GM19240 (cell line): ENCODE measurements at regions not wholly inside any gene's neighbourhood (a gene's known extent, or its start where the extent isn't known, plus 50 kb on each side); places are given as distances from the start of the nearest gene placed in this dataset.
"Not testable (repeated sequence)": the region's sequence is repeated elsewhere in the genome, so short reads cannot be mapped to it uniquely, and the experiment has no call there.

ENCODE experiments used
- DNase-seq: peaks from one replicate; pipeline ENCODE4 v3.0.0; 2011; ENCODE audit warnings: low spot score; ENCODE audit not compliant: insufficient read length

DNA sequence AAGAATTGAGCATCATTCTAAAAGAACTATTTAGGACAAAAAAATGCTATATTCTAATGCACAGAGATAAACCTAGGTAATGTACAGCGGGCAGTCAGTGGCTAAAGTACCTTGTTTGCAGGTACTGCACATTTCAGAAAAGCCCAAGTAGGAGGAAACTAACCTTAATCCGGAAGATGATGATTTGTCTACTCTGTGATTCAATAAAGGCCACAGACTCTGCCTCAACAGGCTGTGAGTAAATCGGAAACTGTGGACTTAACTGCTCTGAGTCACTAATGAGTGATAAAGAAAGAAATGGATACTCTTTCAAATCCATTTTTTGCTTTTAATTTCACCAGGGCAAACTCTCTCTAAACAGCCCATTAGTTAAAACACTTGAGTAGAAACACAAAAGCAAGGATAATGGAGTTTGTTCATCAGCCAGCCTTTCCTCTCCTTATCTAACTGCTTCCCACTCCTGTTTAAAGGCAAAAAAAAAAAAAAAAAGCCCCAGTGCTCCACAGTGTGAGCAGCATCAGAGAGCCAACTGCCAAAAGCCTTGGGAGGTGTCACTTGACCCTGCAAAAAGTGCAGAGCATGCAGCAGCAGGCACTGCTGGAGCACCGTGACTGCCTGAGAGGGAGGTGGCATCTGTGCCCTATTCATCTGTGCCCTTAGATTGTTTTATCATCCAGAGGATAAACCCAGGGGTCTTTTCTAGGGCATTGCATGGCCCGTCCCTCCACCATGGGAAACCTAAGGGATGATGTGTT lies 187.7 kb downstream of the SATB1 start:
- no peak for DNase-seq

DNA sequence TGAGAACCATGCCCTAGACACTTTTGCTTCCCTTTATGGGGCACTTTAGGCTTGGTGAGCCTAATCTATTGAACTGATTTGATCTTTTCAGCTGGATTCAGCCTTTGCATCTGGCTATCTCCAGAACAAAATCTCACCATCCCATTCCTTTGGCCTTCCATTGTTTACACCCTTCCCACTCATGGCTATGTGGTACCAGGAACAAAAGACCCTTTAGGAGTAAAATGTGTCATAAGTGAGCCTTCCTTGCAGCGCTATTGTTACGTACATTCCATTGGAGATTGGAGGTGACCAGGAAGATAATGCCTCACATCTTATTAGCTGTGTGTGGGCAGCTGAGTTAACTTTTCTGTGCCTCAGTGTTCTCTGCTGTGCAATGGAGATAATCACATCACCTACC lies 188.4 kb downstream of the SATB1 start:
- no peak for DNase-seq

DNA sequence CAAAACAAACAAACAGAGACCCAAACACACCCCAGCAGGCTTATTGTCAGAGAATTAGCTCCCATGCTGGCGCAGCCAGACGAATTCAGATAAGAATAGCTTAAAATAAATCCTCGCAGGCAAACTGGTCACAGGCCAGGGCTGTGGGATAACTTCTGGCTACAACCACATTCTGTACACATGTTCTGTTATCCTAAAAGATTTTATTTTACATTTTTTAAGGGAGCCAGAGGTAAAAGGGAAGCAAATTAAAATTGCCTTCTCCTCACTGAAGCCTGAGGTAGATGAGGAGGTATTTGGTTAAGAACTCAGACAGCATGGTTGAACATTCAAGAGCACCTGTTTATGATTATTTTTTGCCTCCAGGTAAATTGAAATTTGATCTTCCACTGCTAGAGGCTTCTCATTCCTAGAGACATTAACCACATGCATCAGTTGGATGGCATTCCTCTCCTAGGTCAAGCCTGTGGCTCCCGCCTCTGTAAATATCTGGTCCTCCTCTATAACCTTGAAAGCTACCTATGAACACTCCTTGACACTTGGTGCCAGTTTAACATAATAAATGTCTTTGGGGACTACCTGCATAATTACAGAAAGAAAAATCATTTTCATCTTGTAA lies 190.3 kb downstream of the SATB1 start:
- DNase-seq: no peak

DNA sequence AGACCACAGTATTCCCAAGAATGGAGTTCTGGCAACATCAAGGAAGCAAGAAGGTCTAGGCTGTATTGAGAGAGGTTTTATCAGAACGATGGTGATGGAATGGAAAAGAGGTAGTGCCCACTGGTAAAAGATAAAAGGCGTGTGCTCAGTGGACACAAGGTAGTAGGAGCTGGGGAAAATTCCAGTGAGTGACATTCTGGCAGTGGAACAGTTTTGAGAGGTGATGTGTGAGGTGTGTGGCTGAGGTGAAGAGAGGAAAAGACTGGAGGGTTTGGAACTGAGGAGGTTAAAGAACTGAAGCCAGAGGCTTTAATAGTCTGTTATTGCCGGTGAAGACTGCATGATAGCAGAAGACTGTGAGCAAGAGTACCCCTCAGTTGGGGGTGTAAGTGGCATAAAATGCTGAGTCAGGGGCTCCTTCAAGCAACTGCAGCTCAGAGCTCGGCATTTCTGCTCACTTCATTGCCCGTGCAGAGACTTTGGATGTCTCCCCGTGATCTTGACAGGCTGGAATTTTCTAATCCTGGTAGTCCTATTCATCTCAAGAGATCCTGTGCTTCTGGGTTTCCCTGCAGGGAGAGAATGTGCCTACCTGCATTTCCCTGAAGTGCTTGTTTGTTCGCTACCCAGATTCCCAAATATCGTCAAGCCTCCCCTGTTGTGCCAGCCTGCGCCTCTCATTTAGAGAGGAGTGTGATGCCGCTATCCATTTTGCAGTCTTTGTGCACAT lies 191.0 kb downstream of the SATB1 start:
- no peak for DNase-seq

DNA sequence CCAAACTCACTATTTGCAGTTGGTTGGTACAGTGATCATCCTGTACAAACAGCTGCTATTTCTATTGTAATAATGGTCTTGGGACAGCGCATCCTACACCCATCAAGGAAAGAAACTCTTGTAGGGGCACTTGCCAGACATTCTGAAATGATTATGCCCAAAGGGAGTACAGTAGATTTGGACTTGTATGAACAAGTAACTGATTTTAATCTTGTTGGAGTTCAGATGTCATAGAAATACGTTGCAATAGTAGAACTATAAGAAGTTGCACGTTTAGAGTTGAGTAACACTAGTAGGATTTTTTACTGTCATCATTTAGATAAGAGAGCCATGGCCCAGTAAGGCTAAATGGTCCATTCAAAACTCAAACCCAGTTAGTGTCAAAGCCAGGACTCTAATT lies 192.8 kb downstream of the SATB1 start:
- no peak for DNase-seq

DNA sequence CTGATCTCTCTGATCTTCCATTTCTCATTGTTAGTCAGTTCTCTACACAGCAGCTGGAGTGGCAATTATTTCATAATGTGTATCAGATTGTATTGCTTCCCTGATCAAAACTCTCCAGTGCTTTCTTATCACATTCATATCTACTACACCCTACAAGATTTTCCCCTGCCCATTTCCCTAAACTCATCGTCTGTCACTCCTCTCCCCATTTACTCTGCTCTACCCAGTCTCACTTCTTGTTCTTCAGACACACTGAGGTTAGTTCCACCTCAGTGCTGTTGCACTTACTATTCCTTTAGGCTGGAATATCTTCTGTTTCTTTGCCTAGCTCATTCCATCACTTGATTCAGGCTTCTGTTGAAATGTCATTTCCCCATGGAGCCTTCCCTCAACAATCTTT lies 197.1 kb downstream of the SATB1 start:
- no peak for DNase-seq

DNA sequence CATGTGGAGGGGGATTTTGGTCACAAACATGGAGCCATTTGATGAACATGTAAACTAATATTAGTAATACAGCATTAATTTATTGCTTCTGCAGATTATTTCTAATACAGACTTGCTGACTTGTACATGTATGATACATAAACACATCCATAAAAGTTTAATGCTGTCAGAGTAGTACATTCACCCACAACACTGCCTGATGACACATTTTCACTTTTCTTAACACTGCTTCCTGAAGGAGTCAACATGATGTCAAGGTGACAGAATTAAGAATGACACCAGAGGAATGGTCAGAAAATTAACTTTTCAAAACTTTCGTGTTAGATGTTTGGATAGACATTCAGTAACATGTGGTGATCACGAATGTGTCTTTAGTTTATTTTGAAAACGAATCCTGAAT lies 199.4 kb downstream of the SATB1 start:
- DNase-seq: no peak

DNA sequence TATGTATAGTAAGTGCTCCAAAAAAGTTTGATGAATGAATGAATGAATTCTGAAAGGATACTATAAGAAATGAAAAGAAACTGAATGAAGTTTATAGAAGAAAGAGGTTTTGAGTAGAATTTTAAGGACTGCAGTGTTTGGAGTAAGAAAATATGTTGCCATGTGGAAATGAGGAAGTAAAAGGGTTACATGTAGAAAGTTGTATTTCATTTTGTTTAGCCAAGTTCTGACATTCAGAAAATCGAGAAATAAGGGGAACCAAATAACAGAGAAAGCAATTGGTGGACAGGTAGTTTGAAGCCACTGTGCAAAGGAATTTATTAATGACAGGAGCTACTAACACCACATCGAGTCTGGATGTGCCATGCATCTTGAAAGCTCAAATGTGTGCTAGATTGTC lies 200.7 kb downstream of the SATB1 start:
- DNase-seq: no peak

DNA sequence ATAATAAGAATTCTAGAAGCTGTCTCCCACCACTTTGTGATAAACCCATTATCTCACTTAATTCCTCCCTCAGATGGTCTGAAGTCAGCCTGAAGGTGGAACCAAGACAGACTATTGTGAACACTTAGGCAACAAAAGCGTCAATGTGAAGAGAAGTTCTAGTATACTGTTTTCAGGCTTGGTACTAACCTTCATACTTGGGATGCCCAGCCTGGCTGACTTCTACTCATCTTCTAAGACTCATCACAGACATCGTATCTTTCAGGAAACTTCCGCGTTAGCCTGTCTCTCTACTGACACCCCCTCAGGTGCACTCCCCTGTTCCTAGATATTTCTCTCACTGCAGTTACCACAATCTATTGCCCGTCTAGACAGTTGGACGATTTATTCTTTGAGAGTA lies 201.2 kb downstream of the SATB1 start:
- DNase-seq: no peak

DNA sequence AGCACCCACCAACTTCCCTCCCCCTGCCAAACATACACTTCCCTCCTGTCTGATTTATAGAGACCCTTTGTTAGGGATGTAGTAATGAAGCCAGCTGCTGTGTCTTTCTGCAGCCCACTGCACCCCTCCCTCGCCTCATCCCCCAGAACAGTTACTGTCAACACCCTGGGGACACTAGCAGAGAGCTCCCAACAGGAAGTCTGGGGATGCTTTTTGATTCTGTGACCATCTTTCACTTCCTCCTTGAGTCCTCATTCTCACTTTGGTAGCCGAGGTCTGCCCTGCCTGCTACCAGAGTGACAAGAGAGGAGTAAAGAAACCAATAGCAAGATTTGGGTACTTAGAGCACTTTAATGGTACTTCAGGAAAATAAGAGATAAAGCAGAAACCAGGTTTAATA lies 201.6 kb downstream of the SATB1 start:
- peak; percentile 7 for DNase-seq

DNA sequence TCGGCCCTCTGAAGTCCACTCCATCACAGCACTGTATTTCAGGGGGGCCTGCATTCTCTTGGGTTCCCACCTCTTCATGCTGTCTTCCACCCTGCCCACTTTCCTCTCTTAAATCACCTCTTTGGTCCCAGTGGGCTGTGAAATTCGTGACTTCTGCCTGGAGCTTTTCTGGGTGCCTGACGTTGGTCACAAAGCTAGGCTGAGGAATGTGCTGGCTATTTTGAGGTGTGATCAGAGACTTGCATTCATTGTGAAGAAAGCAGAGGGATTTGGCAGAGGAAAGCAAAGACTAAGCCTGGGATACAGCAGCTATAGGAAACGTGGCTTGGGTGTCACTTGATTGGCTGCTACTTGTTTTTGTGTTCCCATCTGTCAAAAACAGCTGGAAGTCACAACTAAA lies 202.5 kb downstream of the SATB1 start:
- no peak for DNase-seq

DNA sequence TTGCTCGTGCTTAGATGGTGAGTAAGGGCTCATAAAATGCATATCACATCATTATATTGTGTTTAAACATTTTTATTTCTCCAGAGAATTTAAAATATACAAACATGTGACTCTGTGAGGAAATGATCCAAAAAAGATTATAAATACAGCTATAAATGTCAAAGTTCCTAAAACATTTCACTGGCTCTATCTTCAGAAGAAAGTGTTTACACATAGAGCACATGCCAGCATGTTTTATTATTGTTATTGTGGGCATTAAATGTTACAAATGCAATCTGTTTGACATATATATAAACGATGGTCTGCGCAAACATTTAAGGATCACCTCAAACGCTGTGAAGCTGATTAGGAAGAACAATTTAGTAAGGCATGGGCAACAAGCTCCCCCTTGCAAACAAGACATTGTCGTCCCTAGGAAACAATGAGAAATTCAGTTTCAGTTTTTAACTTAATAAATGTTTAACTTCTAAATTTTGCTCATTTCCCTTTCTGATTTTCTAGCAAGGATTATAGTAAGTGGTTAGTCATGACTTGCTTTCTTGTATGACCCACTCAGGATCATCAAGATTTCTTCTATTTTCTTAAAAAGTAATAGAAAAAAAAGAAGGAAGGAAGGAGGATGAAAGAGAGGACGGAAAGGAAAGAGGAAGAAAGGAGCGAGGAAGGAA lies 207.5 kb downstream of the SATB1 start:
- DNase-seq: no peak

DNA sequence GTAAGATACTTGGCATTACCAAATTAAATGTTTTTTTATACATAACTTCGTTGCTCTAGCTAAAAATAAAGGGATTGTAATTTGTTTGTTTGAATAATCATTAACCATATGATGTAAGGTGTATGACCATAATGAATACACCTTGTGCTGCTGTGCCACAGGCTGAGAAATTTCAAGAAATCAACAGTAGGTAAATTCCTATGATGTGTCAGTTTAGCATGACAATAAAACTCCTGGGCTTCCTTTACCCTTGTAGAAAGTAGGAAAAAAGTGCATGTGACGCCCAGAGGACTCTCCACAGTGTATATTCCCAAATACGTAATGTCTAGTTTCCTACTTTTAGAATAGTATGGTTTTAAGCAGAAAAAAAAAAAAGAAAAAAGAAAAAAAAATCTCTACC lies 208.1 kb downstream of the SATB1 start:
- DNase-seq: no peak

DNA sequence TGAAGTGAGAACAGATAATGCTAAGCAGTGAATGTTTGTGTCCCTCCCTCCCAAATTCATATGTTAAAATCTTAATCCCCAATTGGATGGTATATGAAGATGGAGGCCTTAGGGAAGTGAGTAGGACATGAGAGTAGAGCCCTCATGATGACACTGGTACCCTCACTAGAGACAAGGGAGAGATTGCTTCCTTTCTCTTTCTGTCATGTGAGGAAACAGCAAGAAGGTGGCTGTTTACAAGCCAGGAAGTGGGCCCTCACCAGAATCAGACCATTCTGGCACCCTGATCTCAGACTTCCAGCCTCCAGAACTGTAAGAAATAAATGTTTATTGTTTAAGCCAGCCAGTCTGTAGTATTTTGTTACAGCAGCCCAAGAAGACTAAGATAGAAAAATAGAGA lies 209.5 kb downstream of the SATB1 start:
- no peak for DNase-seq

DNA sequence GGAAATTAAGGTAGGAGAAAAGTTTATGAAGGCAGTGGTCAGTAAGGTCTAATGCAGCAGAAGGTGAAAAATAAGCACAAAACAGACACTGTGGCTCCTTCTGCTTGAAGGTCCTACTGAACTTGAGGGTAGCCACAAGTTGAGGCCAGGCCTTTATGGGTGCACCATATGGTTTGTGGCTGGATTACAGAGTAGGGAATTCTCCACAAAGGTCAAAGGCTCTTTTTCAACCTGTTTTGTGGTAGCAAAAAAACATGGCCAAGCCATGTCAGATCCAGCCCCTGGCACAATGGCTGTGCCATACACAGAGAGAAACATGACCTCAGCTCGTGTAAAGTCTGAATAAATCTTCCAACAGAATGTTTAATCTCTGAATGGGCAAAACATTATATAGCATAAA lies 214.0 kb downstream of the SATB1 start:
- DNase-seq: no peak

DNA sequence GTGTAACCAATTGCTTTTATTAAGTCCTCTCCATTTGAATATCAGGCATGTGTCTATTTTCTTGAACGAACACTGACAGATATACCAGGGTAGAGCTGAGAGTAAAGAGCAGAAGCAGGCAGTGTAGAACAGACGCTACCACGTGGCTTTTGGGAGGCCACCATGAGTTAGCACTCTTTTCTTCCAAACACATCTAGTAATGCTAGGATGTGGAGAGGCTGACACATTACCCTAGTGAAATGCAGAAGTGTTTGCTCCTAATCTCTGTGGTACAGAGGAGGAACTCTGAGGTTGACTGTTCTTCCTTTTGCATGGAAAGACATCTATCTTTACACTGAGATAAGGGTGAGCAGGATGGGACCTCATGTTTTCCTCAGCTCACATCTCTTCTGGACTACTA lies 216.3 kb downstream of the SATB1 start:
- no peak for DNase-seq

DNA sequence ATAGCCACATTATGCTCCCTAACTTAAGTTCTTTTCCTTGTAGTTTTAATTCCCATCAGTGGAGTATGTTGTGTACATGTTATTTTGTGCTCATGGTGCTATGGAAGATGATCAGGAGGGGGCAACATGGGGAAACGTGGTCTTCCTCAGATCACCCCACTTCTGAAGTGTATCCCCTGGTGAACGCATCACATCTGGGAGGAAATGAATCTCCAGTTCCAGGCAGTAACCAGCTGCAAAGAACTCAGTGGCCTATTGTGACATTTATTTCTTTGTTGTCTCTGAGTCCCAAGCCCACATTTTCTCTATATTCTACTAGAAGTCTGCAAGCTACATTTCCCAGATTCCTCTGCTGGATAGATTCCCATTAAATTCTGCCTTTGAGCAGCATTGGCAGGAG lies 217.0 kb downstream of the SATB1 start:
- DNase-seq: no peak

DNA sequence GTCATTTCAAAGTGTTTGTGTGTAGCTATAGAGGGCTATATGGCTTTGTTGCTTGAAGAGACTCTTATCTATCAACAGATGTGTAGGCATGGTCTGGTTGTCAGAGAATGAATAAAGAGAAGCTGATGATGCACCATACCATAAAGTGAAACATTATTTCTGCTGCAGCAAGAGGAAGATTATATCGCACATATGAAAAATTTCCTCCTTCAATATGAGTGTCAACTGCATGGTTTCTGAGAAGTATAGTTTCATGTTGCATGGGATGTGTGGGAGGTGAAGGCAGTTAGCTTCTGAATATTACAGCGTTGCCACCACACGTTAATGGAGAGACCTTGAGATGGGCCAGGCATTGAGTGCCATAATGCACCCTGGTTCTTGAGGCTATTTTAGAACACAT lies 217.9 kb downstream of the SATB1 start:
- no peak for DNase-seq

DNA sequence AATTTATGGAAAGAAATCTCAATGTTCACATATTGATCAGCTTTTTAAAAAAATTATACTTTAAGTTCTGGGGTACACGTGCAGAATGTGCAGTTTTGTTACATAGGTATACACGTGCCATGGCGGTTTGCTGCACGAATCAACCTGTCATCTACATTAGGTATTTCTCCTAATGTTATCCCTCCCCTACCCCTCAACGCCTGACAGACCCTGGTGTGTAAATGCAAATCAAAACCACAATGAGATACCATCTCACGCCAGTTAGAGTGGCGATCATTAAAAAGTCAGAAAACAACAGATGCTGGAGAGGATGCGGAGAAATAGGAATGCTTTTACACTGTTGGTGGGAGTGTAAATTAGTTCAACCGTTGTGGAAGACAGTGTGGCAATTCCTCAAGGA lies 219.4 kb downstream of the SATB1 start:
- DNase-seq: not testable (repeated sequence)

DNA sequence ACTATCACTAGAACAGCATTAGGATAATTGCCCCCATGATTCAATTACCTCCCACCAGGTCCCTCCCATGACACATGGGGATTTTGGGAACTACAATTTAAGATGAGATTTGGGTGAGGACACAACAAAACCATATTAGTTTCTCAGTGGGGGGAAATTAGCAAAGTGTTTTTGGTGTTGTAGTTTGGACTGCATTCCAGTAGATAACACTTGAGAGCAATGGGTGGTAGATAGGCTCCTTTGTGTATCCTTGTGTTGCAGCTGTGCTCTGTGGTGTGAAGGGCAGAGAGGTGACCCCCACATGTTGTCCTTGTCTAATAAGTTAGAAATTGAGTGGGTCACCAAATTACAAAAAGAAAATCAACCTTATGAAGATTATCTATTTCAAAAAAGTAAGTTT lies 223.8 kb downstream of the SATB1 start:
- no peak for DNase-seq

DNA sequence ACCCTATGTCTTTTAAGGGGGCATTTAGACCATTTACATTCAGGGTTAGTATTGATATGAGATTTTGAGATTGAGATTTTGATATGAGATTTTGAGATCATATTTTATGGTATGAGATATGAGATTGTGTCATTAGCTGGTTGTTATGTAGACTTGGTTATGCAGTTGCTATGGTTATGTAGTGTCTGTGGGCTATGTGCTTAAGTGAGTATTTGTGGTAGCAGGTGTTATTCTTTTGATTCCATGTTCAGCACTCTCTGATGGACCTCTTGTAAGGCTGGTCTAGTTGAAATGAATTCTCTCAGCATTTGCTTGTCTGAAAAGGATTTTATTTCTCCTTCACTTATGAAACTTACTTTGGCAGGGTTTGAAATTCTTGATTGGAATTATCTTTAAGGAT lies 225.4 kb downstream of the SATB1 start:
- DNase-seq: no peak

DNA sequence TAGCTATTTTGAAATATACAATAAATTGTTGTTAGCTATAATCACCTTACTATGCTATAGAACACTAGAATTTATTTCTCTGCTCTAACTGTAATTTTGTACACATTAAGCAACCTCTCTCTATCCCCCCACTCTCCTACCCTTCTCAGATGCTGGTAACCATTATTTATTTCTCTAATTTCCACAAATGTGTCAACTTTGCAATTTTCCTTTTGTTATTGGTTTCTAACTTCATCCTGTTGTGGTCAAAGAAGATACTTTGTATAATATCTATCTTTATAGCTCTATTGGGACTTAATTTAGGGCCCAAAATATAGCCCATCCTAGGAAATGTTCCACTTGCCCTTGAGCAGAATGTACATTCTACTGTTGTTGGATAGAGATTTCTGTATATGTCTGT lies 229.3 kb downstream of the SATB1 start:
- no peak for DNase-seq
